ENCODE measurements at regions not wholly inside any gene's neighbourhood (a gene's known extent, or its start where the extent isn't known, plus 50 kb on each side); places are given as distances from the start of the nearest gene placed in this dataset.

DNA sequence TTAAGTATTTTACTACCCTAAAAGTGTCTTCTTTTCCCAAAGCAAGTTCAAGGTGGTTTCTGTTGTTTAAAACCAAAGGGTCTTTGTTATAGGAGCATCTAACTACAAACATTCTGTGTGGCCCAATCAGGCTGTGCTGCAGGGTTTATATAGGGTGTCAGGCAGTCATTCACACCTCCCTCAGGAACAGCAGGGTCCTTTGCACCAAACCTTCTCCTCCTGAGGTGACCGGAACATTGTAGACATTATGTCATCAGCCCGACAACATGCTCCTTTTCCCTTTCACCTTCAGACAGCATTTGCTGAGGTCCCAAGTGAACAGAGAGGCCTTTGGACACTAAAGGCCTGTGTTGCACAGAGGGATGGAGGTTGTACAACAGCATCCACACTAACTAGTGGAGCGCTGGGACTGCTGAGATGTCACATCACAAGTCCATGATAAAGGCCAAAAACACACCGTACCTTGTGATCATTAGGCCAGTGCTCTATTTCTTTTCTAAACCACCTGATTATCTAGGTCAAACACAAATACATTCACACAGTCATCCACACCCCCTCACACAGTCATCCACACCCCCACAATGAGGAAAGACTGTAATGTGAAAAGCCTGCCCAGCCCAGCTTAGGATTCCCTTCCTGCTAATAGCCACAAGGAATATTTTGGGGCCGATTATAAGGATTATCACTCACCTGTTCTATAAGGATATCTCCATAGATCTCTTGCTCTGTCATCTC lies 123.8 kb upstream of the VLDLR start:
- Histone ChIP-seq H3K9me3 (no peaks in the 10 kb centered on the region), H3K4me3 (no peak overlapping the region), H3K27me3 (no peaks in the 10 kb centered on the region), H3K27ac (no peak overlapping the region), H3K36me3 (no peaks in the 10 kb centered on the region), H3K4me1 (no peaks in the 10 kb centered on the region)
- intact Hi-C loops (cut with DNase I), result no loop called here
- ATAC-seq (no peak), DNase-seq (no peak)
- 68% methylated on average over 5 of the region's 5 CpGs for WGBS (ENCODE audit: insufficient coverage, low coverage, low lambda C conversion rate, missing lambda C conversion rate)
- TF ChIP-seq, protein P1, sequence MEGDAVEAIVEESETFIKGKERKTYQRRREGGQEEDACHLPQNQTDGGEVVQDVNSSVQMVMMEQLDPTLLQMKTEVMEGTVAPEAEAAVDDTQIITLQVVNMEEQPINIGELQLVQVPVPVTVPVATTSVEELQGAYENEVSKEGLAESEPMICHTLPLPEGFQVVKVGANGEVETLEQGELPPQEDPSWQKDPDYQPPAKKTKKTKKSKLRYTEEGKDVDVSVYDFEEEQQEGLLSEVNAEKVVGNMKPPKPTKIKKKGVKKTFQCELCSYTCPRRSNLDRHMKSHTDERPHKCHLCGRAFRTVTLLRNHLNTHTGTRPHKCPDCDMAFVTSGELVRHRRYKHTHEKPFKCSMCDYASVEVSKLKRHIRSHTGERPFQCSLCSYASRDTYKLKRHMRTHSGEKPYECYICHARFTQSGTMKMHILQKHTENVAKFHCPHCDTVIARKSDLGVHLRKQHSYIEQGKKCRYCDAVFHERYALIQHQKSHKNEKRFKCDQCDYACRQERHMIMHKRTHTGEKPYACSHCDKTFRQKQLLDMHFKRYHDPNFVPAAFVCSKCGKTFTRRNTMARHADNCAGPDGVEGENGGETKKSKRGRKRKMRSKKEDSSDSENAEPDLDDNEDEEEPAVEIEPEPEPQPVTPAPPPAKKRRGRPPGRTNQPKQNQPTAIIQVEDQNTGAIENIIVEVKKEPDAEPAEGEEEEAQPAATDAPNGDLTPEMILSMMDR (IDR thresholded peaks at IDR 0.05), result no peak
- TF ChIP-seq POLR2A (IDR thresholded peaks at IDR 0.05), result no peak

DNA sequence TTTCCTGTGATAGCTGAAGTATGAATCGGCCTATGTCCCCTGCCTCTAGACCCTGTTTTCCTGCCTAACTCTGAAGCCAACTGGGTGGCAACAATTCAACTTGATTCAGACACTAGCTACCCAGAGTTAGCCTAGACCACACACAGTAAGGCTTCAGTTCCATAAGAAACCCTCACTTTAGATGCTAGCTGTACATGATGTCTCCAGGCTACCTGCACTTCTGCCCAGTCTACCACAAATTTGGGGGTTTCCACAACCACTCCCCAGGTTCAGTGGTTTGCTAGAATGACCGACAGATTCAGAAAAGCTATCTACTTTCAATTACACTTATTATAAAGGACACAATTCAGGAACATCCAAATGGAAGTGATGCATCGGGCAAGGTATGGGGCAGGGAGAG lies 119.4 kb upstream of the VLDLR start:
- DNase-seq, result no peak
- intact Hi-C loops (cut with DNase I), result no loop called here
- no peak for ATAC-seq
- Histone ChIP-seq H3K36me3 (no peaks in the 10 kb centered on the region), H3K27ac (no peak overlapping the region), H3K27me3 (no peaks in the 10 kb centered on the region), H3K4me1 (no peaks in the 10 kb centered on the region), H3K9me3 (no peaks in the 10 kb centered on the region), H3K4me3 (no peak overlapping the region)
- 60% methylated on average over 1 of the region's 3 CpGs for WGBS (ENCODE audit: insufficient coverage, low coverage, low lambda C conversion rate, missing lambda C conversion rate)
- TF ChIP-seq, protein P1 (IDR thresholded peaks at IDR 0.05), result no peak
- TF ChIP-seq POLR2A (IDR thresholded peaks at IDR 0.05), result no peak

DNA sequence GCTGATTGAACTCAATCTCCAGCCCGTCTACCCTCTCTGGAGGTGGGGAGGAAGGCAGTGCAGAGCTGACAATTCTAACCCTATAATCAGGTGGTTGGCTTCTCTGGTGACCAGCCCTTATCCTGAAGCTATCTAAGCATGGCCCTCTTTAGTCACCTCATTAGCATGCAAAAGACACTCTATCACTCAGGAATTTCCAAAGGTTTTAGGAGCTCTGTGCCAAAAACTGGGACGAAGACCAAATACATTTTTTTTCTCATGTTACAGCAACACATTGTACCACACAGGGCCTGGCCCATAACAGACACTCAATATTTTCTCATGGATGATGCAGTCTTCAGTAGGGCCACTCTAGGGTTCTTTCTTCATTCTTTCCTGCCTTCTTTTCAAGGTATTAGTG lies 118.8 kb upstream of the VLDLR start:
- Histone ChIP-seq H3K4me1 (no peaks in the 10 kb centered on the region), H3K4me3 (no peak overlapping the region), H3K27me3 (no peaks in the 10 kb centered on the region), H3K27ac (no peak overlapping the region), H3K9me3 (no peaks in the 10 kb centered on the region), H3K36me3 (no peaks in the 10 kb centered on the region)
- 65% methylated on average over 2 of the region's 2 CpGs for WGBS (ENCODE audit: insufficient coverage, low coverage, low lambda C conversion rate, missing lambda C conversion rate)
- DNase-seq (no peak), ATAC-seq (no peak)
- intact Hi-C loops (cut with DNase I), result no loop called here
- no peak for TF ChIP-seq POLR2A (IDR thresholded peaks at IDR 0.05)
- TF ChIP-seq, protein P1 (IDR thresholded peaks at IDR 0.05), result no peak

DNA sequence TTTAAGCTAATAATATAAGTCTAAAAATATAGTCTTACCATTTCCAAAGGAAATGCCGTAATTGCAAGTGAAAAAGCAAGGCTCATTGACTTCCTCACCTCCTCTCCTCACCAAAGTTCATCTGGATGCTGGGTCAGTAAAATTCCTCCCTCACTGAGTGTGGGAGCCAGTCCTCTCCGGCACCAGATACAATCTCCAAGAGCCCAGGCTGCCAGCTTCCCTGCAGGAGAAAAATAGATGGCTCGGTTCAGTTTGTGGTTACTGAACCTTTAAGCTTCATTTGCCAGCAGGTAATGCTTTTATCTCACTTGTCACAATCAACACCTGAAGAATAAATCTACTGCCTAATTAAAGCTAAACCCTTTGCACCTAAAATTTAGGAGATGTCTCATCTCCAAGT lies 115.3 kb upstream of the VLDLR start:
- Histone ChIP-seq H3K4me1 (no peaks in the 10 kb centered on the region), H3K9me3 (no peaks in the 10 kb centered on the region), H3K27ac (no peak overlapping the region), H3K27me3 (no peaks in the 10 kb centered on the region), H3K36me3 (no peaks in the 10 kb centered on the region), H3K4me3 (no peak overlapping the region)
- intact Hi-C loops (cut with DNase I), result no loop called here
- no peak for ATAC-seq
- DNase-seq, result no peak
- TF ChIP-seq POLR2A (IDR thresholded peaks at IDR 0.05), result no peak
- TF ChIP-seq, protein P1 (IDR thresholded peaks at IDR 0.05), result no peak
- 63% methylated on average over 3 of the region's 3 CpGs for whole genome bisulfite sequencing (ENCODE audit: insufficient coverage, low coverage, low lambda C conversion rate, missing lambda C conversion rate)
